ENCODE measurements at regions not wholly inside any gene's neighbourhood (a gene's known extent, or its start where the extent isn't known, plus 50 kb on each side); places are given as distances from the start of the nearest gene placed in this dataset.
"Not testable (repeated sequence)": the region's sequence is repeated elsewhere in the genome, so short reads cannot be mapped to it uniquely, and the experiment has no call there.

DNA sequence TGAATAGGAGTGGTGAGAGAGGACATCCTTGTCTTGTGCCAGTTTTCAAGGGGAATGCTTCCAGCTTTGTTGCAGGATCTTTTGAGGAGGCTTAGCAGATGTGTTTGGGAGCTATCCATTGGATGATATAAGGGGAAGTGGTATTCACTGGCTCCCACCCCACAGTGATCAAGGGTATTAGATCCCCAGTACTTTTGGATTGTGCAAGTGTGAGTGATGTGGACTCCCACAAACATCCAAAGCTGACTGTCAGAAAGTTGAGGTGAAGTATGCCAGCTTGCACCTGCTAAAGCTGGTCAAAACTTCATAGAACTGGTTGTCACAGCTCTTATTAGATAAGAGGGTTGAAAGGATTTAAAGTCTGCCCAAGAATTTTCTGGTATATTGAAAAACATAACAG lies 110.1 kb upstream of the BTG1 start:
- no peak for DNase-seq (ENCODE audit: extremely low read depth, low read depth)

DNA sequence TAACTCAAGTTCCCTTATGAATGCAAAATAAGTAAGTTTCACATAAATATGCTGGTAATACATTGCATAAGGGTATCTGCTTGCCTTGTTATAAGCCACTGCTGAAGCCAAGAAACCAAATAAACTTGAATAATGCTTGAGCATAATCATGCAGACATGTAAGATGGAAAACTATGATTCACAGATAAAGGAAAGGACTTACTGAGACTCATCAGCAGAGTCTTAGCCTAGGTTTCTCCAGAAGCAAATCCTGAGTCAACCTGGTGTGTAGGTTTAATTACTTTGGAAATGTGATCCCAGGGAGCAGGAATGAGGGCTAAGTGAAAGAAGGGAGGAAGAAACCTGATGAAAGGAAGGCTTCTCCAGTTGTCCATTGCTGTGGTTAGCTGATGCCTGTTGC lies 107.7 kb upstream of the BTG1 start:
- no peak for DNase-seq (ENCODE audit: extremely low read depth, low read depth)

DNA sequence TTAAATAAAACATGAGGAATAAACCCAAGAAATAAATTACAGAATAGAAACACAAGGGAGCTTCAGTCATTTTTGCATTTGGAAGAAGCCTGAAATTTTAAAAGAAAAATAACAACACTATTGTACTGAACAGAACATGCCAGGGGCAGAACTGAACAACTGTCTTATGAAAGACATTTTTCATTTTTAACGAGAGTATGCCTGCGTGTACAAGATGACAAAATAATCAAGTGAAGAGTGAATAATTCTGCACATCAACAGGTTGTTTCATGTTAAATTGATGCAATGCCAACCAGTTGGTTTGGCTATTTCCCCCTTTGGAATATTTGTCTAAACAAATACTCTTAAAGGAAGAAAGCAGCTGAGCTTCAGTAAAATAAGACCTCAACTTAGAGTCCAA lies 103.3 kb upstream of the BTG1 start:
- DNase-seq (ENCODE audit: extremely low read depth, low read depth) = no peak

DNA sequence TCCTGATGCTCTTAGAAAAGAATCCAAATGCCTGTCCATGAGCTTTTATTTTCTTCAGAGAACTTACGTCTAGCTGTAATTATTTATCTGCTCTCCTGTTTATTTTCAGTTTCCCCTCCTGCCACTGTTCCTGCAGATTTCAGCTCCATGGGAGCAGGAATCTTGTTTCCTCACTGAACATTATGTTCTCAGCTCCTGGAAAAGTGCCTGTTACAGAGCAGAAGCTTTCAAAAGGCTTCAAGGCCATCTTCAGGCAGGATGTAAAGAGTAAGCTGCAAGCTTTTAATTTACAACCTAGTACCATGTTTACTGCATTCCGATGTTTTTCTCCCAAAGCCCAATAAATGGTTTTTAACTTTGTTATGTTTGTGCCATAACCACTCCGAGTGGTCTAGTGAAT lies 98.4 kb upstream of the BTG1 start:
- no peak for DNase-seq (ENCODE audit: extremely low read depth, low read depth)

DNA sequence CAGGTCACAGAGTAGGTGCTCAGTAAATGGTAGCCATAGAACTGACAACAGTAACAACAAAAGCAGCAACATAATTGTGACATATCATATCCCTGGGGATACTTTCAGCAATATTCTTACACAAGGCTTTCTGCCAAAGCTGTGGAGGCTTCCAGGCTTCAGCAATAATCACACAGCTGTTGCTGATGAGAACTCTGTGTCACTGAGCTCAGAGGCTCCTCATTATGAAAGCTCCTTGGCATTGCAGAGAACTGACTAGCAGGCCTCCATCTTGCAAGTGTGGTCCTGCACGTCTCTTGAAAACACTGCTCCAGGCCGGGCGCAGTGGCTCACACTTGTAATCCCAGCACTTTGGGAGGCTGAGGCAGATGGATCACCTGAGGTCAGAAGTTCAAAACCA lies 97.3 kb upstream of the BTG1 start:
- no peak for DNase-seq (ENCODE audit: extremely low read depth, low read depth)

DNA sequence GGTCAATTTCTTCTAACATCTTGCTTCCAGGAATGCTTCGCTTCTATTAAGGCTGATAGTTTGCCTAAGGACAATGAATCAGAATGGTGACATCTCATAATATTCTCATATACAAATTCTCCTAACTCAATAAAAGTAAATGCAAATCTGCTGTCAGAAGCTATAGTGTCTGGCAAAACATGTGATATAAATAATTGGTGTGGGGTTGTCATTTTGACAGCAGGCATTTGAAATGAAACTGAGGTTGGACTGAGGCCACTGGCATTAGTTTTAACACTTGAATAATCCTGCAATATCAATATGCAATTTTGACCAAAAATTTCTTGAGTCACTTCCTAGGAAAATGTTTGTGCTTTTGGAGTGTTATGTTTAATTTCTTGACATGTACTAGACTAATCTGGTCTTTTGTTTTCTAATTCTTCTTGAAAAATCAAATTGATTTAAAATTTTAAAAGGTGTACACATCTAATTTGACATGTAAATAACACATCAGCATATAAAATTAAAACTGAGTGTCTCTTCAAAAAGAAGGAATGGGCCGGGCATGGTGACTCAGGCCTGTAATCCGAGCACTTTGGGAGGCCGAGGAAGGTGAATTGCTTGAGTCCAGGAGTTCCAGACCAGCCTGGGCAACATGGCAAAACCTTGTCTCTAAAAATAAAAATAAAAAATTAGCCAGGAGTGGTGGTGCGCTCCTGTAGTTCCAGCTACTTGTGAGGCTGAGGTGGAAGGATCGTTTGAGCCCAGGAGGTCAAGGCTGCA lies 92.3 kb upstream of the BTG1 start:
- no peak for DNase-seq (ENCODE audit: extremely low read depth, low read depth)

DNA sequence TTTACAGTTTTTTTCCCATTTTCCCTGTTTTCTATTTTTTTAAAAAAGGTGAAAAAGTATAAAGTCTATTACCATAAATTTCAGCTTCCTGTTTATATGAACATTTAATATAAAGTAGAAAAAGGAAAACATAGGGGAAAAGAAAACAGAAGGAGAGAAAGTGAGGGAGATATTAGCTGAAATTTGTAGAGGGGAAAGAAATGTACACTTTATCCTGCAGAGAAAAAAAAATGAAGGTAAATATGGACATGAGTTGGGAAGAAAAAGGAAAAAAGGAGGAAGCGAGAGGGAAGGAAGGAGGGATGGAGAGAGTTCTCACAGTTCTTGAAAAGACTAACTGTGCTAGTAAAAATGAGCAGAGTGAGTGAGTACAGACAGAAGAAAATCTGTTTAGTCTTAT lies 91.6 kb upstream of the BTG1 start:
- no peak for DNase-seq (ENCODE audit: extremely low read depth, low read depth)

DNA sequence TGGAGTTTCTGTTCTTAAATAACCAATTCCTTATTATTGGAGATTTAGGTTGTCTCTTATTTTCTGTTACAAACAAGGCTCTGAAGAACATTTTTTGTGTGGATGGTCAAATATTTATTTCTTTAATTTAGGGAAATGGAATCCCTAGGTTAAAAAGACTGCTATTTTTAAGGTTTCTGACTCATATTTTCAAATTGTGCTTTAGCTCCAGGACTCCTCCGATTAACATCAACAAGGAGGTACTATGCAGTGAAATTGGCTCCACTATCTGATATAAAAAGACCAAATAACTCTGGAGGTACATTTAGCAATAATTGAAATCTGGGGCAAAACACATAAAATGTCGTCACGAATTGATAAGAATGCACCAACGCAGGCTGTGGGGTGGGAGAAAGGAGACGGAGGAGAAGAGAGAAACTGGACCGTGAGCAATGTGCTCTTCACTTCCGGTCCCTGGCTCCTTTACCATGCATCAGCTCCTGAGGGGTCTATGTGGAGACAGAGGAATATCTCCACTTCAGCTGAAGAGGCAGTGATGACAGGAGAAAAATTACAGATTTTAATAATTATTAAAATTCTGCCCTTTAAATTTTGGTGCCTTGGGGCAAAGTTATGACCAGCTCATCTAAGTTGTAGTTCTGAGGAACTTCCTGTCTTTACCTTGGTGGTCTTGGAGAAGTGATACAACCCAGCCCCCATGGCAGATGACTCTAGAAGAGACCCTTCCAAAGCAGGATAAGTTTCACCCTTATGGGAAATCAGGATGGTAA lies 90.2 kb upstream of the BTG1 start:
- DNase-seq (ENCODE audit: extremely low read depth, low read depth) = no peak

DNA sequence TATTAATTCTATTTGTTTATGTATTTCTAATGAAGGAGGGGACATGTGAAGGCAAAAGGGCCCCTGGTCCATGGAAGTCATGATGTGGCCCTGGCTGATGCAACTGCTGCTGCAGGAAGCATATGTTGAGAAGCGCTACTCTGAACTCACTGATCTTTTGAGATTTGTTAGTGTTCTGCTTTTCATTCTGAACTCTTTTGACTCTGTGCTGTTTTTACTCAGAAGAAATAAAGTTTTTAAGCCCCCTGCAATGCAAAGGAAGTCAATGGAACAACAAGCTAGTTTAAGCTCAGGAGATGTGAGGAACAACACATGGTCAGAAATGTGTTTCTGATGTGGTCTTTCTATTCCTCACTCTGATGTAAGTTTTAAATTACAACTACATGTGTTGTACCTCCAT lies 88.9 kb upstream of the BTG1 start:
- DNase-seq (ENCODE audit: extremely low read depth, low read depth) = no peak

DNA sequence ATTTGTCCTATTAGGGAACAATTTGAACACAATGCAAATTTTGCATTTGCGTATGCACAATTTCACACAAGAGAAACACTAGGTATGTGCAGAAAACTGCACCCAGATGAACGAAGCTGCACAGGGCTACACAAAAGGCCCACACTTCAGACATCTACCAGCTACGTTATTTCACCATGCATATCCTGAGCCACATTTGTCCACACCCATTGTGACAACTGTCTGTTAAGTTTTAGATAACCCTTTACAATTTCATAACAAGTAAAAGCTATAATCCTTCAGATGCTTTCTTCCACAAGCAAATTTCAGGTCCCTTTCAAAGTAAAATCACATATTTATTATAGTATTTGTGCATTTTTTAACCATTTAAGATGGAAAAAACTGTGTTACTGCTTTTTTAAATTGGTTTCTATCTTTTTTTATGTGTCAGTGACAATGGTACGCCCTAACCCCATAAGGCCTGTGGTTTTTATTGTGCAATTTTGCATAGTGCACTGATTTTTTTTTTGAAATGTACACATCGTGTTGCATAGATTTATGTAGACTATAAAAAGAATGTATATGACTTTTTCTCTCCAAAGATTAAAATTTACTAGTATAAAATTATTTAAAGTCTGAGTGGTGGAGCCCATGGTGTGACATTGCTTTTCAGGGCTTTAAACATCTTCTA lies 87.8 kb upstream of the BTG1 start:
- peak; percentile 15 for DNase-seq (ENCODE audit: extremely low read depth, low read depth)

DNA sequence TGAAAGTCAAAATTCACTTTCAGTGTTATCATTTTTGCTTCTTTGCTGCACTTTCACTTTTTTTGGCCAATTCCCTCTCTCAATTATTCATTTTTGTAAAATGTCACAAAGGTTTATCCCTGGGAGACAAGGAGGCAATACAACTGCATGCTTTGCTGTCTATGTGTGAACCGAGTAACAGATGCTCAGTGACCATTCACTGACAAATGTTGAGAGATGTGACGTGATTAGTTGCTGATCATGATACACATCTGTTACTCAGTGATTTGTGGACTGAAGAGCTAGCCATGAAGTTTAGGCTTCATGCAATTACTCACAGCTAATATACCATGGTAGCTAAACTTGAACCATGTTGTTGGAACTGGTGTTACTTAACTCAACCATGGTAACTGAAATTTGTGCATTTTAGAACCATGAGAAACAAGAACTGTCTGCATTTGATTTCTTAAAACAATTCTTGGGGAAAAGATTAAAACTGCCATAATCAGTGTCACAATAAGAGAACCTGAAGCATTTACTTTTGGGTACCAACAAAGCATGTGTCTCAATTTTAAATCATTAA lies 86.8 kb upstream of the BTG1 start:
- DNase-seq (ENCODE audit: extremely low read depth, low read depth) = not testable (repeated sequence)

DNA sequence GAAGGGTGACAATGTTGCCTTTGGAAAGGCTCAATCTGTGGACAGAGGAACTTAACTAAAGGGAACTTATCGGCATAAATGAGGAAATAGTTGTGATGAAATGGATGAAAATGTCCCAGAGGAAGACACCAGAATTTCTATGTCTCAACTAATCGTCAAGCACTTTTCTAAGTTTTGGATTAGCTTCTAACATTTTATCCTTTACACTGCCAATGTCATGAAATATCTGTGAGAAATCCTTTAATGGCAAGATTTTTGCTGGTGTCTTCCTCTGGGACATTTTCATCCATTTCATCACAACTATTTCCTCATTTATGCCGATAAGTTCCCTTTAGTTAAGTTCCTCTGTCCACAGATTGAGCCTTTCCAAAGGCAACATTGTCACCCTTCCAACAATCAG lies 86.3 kb upstream of the BTG1 start:
- not testable (repeated sequence) for DNase-seq (ENCODE audit: extremely low read depth, low read depth)

DNA sequence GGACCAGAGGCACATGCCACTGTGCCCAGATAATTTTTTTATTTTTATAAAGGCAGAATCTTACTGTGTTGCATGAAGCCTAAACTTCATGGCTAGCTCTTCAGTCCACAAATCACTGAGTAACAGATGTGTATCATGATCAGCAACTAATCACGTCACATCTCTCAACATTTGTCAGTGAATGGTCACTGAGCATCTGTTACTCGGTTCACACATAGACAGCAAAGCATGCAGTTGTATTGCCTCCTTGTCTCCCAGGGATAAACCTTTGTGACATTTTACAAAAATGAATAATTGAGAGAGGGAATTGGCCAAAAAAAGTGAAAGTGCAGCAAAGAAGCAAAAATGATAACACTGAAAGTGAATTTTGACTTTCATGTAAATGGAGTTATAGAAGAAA lies 85.9 kb upstream of the BTG1 start:
- DNase-seq (ENCODE audit: extremely low read depth, low read depth) = not testable (repeated sequence)

DNA sequence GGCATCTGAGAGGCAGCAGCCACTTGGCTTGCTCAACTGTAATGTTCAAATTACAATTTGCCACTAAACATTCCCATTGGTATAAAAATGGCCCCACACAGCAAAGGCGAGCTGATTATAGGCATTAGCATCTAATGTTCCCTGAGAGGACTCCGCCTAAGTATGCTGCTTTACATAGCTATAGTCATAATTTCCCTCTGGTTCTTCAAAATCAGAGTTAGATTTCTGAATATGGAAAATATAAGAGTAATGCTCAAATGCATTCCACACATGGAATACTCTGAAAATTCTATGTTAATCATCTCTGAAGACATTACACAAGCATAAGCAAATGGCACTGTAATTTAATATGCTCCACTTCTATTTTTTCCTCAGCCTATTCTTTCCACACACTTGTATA lies 83.7 kb upstream of the BTG1 start:
- no peak for DNase-seq (ENCODE audit: extremely low read depth, low read depth)

DNA sequence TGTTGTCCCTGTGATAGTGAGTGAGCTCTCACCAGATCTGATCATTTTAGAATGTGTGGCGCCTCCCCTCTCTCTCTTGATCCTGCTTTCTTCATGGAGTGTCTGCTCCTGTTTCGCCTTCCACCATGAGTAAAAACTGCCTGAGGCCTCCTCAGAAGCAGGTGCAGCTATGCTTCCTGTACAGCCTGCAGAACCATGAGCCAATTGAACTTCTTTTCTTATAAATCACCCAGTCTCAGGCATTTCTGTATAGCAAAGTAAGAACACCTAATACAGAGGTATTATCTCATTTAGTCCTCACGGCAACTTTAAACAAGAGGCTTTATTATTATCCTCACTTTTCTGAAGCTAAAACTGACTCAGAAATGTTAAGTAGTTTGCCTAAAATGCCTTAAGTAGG lies 81.3 kb upstream of the BTG1 start:
- no peak for DNase-seq (ENCODE audit: extremely low read depth, low read depth)

DNA sequence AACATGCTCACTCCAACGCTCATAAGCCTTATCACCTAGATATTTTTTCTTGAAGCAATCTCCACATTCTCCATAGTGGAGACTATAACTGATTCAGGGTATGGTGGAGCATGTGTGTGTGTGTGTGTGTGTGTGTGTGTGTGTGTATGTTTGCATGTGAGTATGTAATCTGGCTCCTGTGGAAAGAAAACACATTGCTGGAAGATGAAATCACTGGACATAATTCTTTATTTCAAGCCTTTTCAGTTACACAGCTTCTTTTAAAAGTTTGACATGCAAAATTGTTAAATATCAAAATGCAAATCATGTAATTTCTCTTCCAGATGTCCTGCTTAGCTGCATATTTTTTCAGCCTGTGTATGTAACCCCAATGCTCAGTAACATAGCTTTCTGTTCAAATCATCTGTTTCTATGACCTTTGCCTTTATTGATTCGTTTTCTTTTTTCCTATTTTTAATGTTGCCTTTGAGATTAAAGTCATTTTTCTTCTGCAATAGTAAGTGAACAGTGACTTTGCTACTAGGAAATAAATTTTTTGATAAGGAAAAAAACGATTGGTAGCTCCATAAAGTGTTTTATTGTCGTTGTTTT lies 80.5 kb upstream of the BTG1 start:
- no peak for DNase-seq (ENCODE audit: extremely low read depth, low read depth)

DNA sequence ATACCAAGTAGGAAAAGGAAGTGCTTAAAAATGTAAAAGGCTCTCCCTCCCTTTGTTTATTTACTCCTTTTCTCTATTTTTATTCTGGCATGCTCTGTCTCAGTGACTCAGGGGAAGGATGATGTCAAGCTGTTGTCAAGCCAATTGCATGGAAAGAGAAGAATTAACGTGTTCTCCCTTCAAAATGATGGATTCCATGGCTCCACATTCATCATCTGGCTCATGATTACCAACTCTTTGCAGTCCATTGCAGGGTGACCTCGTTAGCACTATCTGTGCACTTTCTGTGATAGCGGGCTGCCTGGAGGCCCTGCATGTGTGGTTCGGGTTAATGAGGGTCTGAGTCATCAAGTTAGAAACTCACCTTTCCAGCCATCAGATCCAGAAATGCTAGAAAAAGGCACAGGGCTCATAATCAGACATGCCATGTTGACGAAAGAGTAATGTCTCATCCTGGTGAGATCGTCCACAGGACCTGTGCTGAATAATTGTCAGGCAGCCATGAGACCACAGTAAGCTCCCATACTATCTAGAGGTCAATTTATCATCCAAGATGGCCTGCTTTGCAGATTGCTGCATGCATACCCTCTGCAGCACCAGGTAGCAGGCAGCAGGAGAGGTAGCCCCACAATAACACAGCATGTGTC lies 79.2 kb upstream of the BTG1 start:
- DNase-seq (ENCODE audit: extremely low read depth, low read depth) = no peak

DNA sequence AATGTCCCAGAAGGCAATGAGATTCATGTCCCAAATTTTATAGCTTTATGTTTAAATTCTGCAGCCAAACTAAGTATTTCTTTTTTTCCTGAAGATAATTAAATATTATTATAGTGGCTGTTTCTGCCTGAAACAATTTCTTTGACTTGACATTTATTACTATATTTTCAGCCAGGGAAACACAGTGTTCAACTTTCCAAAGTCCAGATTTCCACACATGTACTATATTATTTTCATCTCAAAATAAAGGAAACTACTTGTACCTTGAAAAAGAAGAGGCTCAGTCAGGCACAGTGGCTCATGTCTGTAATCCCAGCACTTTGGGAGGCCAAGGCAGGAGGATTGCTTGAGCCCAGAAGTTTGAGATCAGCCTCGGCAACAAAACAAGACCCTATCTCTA lies 77.8 kb upstream of the BTG1 start:
- DNase-seq (ENCODE audit: extremely low read depth, low read depth) = no peak

DNA sequence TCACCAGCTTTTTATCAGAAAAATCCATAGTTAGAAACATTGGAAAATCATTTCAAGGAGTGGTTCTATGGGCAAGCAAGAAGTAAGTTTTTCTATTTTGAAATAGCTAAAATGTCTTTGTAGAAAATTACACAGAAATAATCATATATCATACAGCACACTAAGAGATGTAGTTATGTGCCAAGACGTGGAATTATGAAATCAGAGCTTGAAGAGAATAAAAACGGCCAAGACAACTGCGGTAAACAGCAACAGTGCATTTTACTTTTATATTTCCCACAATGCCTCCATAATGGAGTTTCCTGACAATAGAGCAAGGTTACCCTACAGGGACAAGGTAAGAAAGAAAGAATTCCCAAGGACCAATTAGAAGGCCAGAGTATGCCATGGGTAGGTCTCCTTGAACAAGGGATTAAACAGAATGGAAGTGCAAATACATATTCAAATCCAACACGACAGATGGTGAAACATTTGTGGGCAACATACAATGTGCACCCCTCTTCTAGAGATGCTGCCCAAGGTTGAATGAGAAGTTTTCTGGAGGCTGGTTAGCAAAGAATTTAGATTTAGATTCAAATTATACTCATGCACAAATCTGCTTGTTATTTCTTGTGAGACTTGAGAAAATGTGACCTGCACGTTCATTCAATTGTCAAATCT lies 76.1 kb upstream of the BTG1 start:
- DNase-seq (ENCODE audit: extremely low read depth, low read depth) = no peak

DNA sequence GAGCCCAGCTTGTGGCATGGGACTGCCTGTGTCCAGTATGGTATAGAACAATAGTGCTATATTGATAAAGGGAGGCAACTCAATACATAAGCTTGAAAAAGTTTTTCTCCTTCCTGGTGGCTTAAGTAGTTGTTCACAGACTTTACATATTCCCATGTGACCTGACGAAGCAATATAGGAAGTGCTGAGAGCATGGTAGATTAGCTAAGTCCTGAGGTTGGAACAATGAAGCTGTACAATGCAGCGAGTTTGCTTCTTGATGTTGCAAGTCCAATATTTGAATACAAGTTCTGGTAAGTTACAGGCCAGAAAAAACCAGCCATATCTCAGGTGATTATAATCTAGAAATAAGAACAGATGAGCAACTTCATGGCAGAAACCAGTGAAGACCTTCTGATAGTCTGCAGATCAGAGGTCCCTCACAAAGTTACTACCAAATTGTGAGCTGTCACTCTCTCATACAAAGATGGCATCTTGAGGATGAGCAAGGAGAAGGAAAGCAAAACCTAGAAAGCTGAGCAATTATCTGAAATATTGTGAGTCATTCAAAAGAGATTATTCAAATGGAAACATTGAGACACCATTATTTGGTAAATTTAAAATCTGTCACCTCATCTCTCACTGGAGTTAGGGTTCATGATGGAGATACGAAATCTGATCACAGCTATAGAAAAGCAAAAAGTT lies 72.9 kb upstream of the BTG1 start:
- no peak for DNase-seq (ENCODE audit: extremely low read depth, low read depth)

All from NCI-H460 (cell line).